H1 (cell line): ENCODE measurements at regions not wholly inside any gene's neighbourhood (a gene's known extent, or its start where the extent isn't known, plus 50 kb on each side); places are given as distances from the start of the nearest gene placed in this dataset.

Source experiments
- ATF2 ChIP-seq: IDR thresholded peaks from 2 replicates; pipeline ENCODE4 v1.6.1; 2012; ENCODE audit warnings: low read length, inconsistent platforms
- CHD1 ChIP-seq: IDR thresholded peaks from 2 replicates; pipeline ENCODE4 v1.6.1; 2012; ENCODE audit warnings: low read depth, low read length, improper control_type of control experiment
- CHD2 ChIP-seq: IDR thresholded peaks from 2 replicates; pipeline ENCODE4 v1.6.1; 2012; ENCODE audit warnings: low read length, improper control_type of control experiment
- CHD7 ChIP-seq: fragments of 300-600 bp; sonication (generic); IDR thresholded peaks from 2 replicates; pipeline ENCODE4 v1.7.1; 2012; ENCODE audit warnings: low read length, moderate library complexity, mild to moderate bottlenecking, inconsistent platforms; ENCODE audit not compliant: insufficient replicate concordance
- FOSL1 ChIP-seq: IDR thresholded peaks from 2 replicates; pipeline ENCODE4 v1.6.1; 2011; ENCODE audit warnings: mild to moderate bottlenecking, low read depth, low read length, moderate library complexity; ENCODE audit not compliant: insufficient read depth
- GTF2F1 ChIP-seq: IDR thresholded peaks from 2 replicates; pipeline ENCODE4 v1.6.1; 2012; ENCODE audit warnings: low read depth, low read length, improper control_type of control experiment, borderline replicate concordance
- MAFK ChIP-seq: IDR thresholded peaks from 2 replicates; pipeline ENCODE4 v1.6.1; 2012; ENCODE audit warnings: low read depth, mild to moderate bottlenecking, improper control_type of control experiment, low read length
- POLR2AphosphoS5 ChIP-seq: IDR thresholded peaks from 2 replicates; pipeline ENCODE4 v1.6.1; 2011; ENCODE audit warnings: low read depth, low read length
- RBBP5 ChIP-seq: IDR thresholded peaks from 2 replicates; pipeline ENCODE4 v1.7.1; 2012; ENCODE audit warnings: low read depth, mild to moderate bottlenecking, inconsistent platforms, low read length, moderate library complexity, borderline replicate concordance
- YY1 ChIP-seq: IDR thresholded peaks from 2 replicates; pipeline ENCODE4 v1.6.1; 2011; ENCODE audit warnings: low read depth, mild to moderate bottlenecking, low read length

- no peak for TF ChIP-seq CHD7
- no peak for TF ChIP-seq GTF2F1
- TF ChIP-seq MAFK = no peak
- no peak for TF ChIP-seq ATF2
- no peak for TF ChIP-seq YY1
- no peak for TF ChIP-seq RBBP5
- no peak for TF ChIP-seq CHD1
- no peak for TF ChIP-seq CHD2
- TF ChIP-seq POLR2AphosphoS5 = no peak
- no peak for TF ChIP-seq FOSL1
These were observed 57.1 kb upstream of the STX18 start (continued) for GRCh38 chr4:4598851-4599411.
